ENCODE measurements at regions not wholly inside any gene's neighbourhood (a gene's known extent, or its start where the extent isn't known, plus 50 kb on each side); places are given as distances from the start of the nearest gene placed in this dataset.

GRCh38 chr1:29786791-29787732 is 550.7 kb downstream of the PTPRU start:
- Mint-ChIP-seq H3K27ac (no peak overlapping the region), H3K36me3 (no peaks in the 10 kb centered on the region), H3K4me3 (no peak overlapping the region), H3K4me1 (no peaks in the 10 kb centered on the region), H3K9me3 (no peaks in the 10 kb centered on the region), H3K27me3 (peaks cover 1% of the 10 kb centered on the region)

- H3K9me3 Mint-ChIP-seq, result no peaks in the 10 kb centered on the region
- H3K27ac Mint-ChIP-seq, result no peak overlapping the region
- no peaks in the 10 kb centered on the region for H3K4me1 Mint-ChIP-seq
- no peak overlapping the region for H3K4me3 Mint-ChIP-seq
- H3K27me3 Mint-ChIP-seq, result peaks cover 2% of the 10 kb centered on the region
- no peaks in the 10 kb centered on the region for H3K36me3 Mint-ChIP-seq
These were observed 549.9 kb downstream of the PTPRU start for GRCh38 chr1:29786195-29786594.

GRCh38 chr1:29785554-29785953 is 549.2 kb downstream of the PTPRU start:
- Mint-ChIP-seq H3K27me3 (peaks cover 7% of the 10 kb centered on the region), H3K4me3 (no peak overlapping the region), H3K4me1 (no peaks in the 10 kb centered on the region), H3K27ac (no peak overlapping the region), H3K9me3 (no peaks in the 10 kb centered on the region), H3K36me3 (no peaks in the 10 kb centered on the region)

- no peak overlapping the region for H3K4me3 Mint-ChIP-seq
- no peaks in the 10 kb centered on the region for H3K36me3 Mint-ChIP-seq
- no peaks in the 10 kb centered on the region for H3K9me3 Mint-ChIP-seq
- no peaks in the 10 kb centered on the region for H3K4me1 Mint-ChIP-seq
- no peak overlapping the region for H3K27ac Mint-ChIP-seq
- peaks cover 7% of the 10 kb centered on the region for H3K27me3 Mint-ChIP-seq
These were observed 548.8 kb downstream of the PTPRU start for GRCh38 chr1:29785137-29785527.

GRCh38 chr1:29784276-29785136 is 548.2 kb downstream of the PTPRU start:
- H3K4me1 Mint-ChIP-seq, result no peaks in the 10 kb centered on the region
- no peaks in the 10 kb centered on the region for H3K36me3 Mint-ChIP-seq
- no peak overlapping the region for H3K4me3 Mint-ChIP-seq
- H3K9me3 Mint-ChIP-seq, result no peaks in the 10 kb centered on the region
- H3K27me3 Mint-ChIP-seq, result peaks cover 6% of the 10 kb centered on the region
- H3K27ac Mint-ChIP-seq, result peak overlapping the region; percentile 17

- Mint-ChIP-seq H3K4me3 (no peak overlapping the region), H3K36me3 (no peaks in the 10 kb centered on the region), H3K27ac (no peak overlapping the region), H3K9me3 (no peaks in the 10 kb centered on the region), H3K27me3 (peaks cover 14% of the 10 kb centered on the region), H3K4me1 (no peaks in the 10 kb centered on the region)
These were observed 547.4 kb downstream of the PTPRU start for GRCh38 chr1:29783508-29784275.

GRCh38 chr1:29782846-29783507 is 546.7 kb downstream of the PTPRU start:
- Mint-ChIP-seq H3K4me3 (no peak overlapping the region), H3K27me3 (peaks cover 19% of the 10 kb centered on the region), H3K36me3 (no peaks in the 10 kb centered on the region), H3K4me1 (no peaks in the 10 kb centered on the region), H3K27ac (no peak overlapping the region), H3K9me3 (no peaks in the 10 kb centered on the region)

GRCh38 chr1:29779146-29779545 is 542.8 kb downstream of the PTPRU start:
- peaks cover 34% of the 10 kb centered on the region for H3K27me3 Mint-ChIP-seq
- H3K9me3 Mint-ChIP-seq, result peaks cover 20% of the 10 kb centered on the region
- H3K36me3 Mint-ChIP-seq, result no peaks in the 10 kb centered on the region
- H3K27ac Mint-ChIP-seq, result no peak overlapping the region
- no peak overlapping the region for H3K4me3 Mint-ChIP-seq
- H3K4me1 Mint-ChIP-seq, result no peaks in the 10 kb centered on the region

- Mint-ChIP-seq H3K4me1 (no peaks in the 10 kb centered on the region), H3K27me3 (peaks cover 38% of the 10 kb centered on the region), H3K27ac (no peak overlapping the region), H3K9me3 (peaks cover 21% of the 10 kb centered on the region), H3K4me3 (no peak overlapping the region), H3K36me3 (no peaks in the 10 kb centered on the region)
These were observed 541.2 kb downstream of the PTPRU start for GRCh38 chr1:29777522-29777921.

GRCh38 chr1:29774355-29774754 is 538.0 kb downstream of the PTPRU start:
- no peak overlapping the region for H3K27ac Mint-ChIP-seq
- peaks cover 30% of the 10 kb centered on the region for H3K27me3 Mint-ChIP-seq
- peaks cover 21% of the 10 kb centered on the region for H3K9me3 Mint-ChIP-seq
- no peaks in the 10 kb centered on the region for H3K4me1 Mint-ChIP-seq
- H3K36me3 Mint-ChIP-seq, result no peaks in the 10 kb centered on the region
- no peak overlapping the region for H3K4me3 Mint-ChIP-seq

- Mint-ChIP-seq H3K27me3 (peaks cover 19% of the 10 kb centered on the region), H3K27ac (no peak overlapping the region), H3K36me3 (no peaks in the 10 kb centered on the region), H3K9me3 (peaks cover 21% of the 10 kb centered on the region), H3K4me1 (no peaks in the 10 kb centered on the region), H3K4me3 (no peak overlapping the region)
These were observed 536.3 kb downstream of the PTPRU start for GRCh38 chr1:29772584-29773100.

- Mint-ChIP-seq H3K27me3 (peaks cover 19% of the 10 kb centered on the region), H3K36me3 (no peaks in the 10 kb centered on the region), H3K9me3 (peaks cover 6% of the 10 kb centered on the region), H3K4me3 (no peak overlapping the region), H3K4me1 (no peaks in the 10 kb centered on the region), H3K27ac (peak overlapping the region; percentile 30)
These were observed 531.6 kb downstream of the PTPRU start for GRCh38 chr1:29767769-29768425.

- no peak overlapping the region for H3K4me3 Mint-ChIP-seq
- H3K4me1 Mint-ChIP-seq, result no peaks in the 10 kb centered on the region
- no peak overlapping the region for H3K27ac Mint-ChIP-seq
- H3K27me3 Mint-ChIP-seq, result peaks cover 19% of the 10 kb centered on the region
- H3K36me3 Mint-ChIP-seq, result no peaks in the 10 kb centered on the region
- peaks cover 6% of the 10 kb centered on the region for H3K9me3 Mint-ChIP-seq
These were observed 530.9 kb downstream of the PTPRU start for GRCh38 chr1:29767088-29767685.

GRCh38 chr1:29762635-29763034 is 526.3 kb downstream of the PTPRU start:
- Mint-ChIP-seq H3K9me3 (peaks cover 6% of the 10 kb centered on the region), H3K27me3 (peaks cover 17% of the 10 kb centered on the region), H3K36me3 (no peaks in the 10 kb centered on the region), H3K4me3 (no peak overlapping the region), H3K27ac (no peak overlapping the region), H3K4me1 (no peaks in the 10 kb centered on the region)
